Smooth muscle cell (in vitro differentiated cells): ENCODE measurements at regions not wholly inside any gene's neighbourhood (a gene's known extent, or its start where the extent isn't known, plus 50 kb on each side); places are given as distances from the start of the nearest gene placed in this dataset.

Experiments
- DNase-seq: peaks from one replicate; lab custom pipeline; 2025; ENCODE audit not compliant: unreplicated experiment; lab: John Stamatoyannopoulos, UW
- H2AFZ ChIP-seq: fragments of 200-600 bp; sonication (generic); 2 replicates; pipeline ENCODE4 v1.6.0; 2016; ENCODE audit warnings: antibody characterized with exemption, low read depth, mild to moderate bottlenecking
- H3F3A ChIP-seq: fragments of 200-600 bp; sonication (generic); 2 replicates; pipeline ENCODE4 v1.6.0; 2017; ENCODE audit warnings: antibody characterized with exemption, low read depth
- H3K27ac ChIP-seq: fragments of 200-600 bp; sonication (generic); 2 replicates; pipeline ENCODE4 v1.5.1; 2016; ENCODE audit warnings: low read depth, mild to moderate bottlenecking
- H3K27me3 ChIP-seq: fragments of 200-600 bp; sonication (generic); 2 replicates; pipeline ENCODE4 v1.6.1; 2016; ENCODE audit warnings: low read depth, mild to moderate bottlenecking
- H3K36me3 ChIP-seq: fragments of 200-600 bp; sonication (generic); 2 replicates; pipeline ENCODE4 v1.5.1; 2016; ENCODE audit warnings: low read depth
- H3K4me1 ChIP-seq: fragments of 200-600 bp; sonication (generic); 2 replicates; pipeline ENCODE4 v1.5.1; 2016; ENCODE audit warnings: low read depth
- H3K4me2 ChIP-seq: fragments of 200-600 bp; sonication (generic); 2 replicates; pipeline ENCODE4 v1.6.0; 2016; ENCODE audit warnings: mild to moderate bottlenecking
- H3K4me3 ChIP-seq: fragments of 200-600 bp; sonication (generic); 2 replicates; pipeline ENCODE4 v1.5.1; 2016; ENCODE audit warnings: mild to moderate bottlenecking
- H3K79me2 ChIP-seq: fragments of 200-600 bp; sonication (generic); 2 replicates; pipeline ENCODE4 v1.6.0; 2016; ENCODE audit warnings: low read depth, mild to moderate bottlenecking
- H3K9ac ChIP-seq: fragments of 200-600 bp; sonication (generic); 2 replicates; pipeline ENCODE4 v1.6.0; 2016; ENCODE audit warnings: low read depth
- H3K9me3 ChIP-seq: fragments of 200-600 bp; sonication (generic); replicated peaks from 2 replicates; pipeline ENCODE4 v1.5.1; 2016; ENCODE audit warnings: low read depth
- H4K20me1 ChIP-seq: fragments of 200-600 bp; sonication (generic); 2 replicates; pipeline ENCODE4 v1.6.0; 2016; ENCODE audit warnings: low read depth
- WGBS: methylation state at CpG from one replicate; pipeline ENCODE4 v1.1.7; 2016; ENCODE audit warnings: low lambda C conversion rate; 5-methylcytosine and 5-hydroxymethylcytosine counted together
- TF ChIP-seq, protein P1 (sequence below): fragments of 200-600 bp; sonication (generic); IDR thresholded peaks from 2 replicates; pipeline ENCODE4 v1.5.1; 2017; ENCODE audit warnings: borderline replicate concordance, mild to moderate bottlenecking, antibody characterized with exemption; ENCODE audit not compliant: insufficient read depth, poor library complexity, severe bottlenecking

DNA sequence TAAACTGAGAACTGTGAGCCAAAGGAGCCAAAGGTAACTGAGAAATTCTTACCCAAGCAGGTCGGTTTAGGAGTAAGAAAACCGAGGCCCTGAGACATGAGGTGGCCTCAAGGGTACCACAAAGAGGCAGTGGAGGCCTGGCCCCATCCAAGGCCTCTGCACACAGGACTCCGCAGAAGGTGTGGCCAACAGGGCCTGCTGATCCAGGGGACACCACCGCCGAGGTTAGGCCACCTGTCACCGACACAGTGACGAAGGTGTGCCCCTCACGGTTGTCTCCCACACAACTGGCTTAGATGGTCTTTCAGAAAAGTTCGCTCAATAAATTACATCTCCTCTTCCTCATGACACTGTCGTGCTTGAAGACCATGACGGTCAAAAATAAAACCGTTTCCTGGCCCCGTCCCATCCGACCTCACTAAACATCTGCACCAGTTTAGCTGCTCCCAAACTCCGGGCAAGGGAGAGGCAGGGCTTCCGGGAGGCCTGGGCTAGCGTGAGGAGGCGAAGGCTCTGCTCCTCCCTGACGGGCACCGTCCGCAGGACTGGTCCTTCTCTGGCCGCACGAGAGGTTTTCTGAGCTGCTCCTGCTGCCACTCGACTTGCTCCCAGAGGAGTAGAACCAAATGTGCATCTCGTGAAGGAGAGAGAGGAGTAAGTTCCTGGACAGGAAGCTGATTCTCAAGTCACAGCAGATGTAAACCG, 442.0 kb downstream of the EIPR1 start:
- DNase-seq = no peak
- H3K9me3 ChIP-seq = no peaks in the 10 kb centered on the region
- H2AFZ ChIP-seq = no peak overlapping the region
- H4K20me1 ChIP-seq = no peaks in the 10 kb centered on the region
- no peaks in the 10 kb centered on the region for H3K79me2 ChIP-seq
- H3K9ac ChIP-seq = no peak overlapping the region
- no peak overlapping the region for H3K4me3 ChIP-seq
- no peaks in the 10 kb centered on the region for H3K27me3 ChIP-seq
- H3F3A ChIP-seq = no peaks in the 10 kb centered on the region
- no peak overlapping the region for H3K27ac ChIP-seq
- TF ChIP-seq, protein P1, sequence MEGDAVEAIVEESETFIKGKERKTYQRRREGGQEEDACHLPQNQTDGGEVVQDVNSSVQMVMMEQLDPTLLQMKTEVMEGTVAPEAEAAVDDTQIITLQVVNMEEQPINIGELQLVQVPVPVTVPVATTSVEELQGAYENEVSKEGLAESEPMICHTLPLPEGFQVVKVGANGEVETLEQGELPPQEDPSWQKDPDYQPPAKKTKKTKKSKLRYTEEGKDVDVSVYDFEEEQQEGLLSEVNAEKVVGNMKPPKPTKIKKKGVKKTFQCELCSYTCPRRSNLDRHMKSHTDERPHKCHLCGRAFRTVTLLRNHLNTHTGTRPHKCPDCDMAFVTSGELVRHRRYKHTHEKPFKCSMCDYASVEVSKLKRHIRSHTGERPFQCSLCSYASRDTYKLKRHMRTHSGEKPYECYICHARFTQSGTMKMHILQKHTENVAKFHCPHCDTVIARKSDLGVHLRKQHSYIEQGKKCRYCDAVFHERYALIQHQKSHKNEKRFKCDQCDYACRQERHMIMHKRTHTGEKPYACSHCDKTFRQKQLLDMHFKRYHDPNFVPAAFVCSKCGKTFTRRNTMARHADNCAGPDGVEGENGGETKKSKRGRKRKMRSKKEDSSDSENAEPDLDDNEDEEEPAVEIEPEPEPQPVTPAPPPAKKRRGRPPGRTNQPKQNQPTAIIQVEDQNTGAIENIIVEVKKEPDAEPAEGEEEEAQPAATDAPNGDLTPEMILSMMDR = no peak
- no peak overlapping the region for H3K4me2 ChIP-seq
- no peaks in the 10 kb centered on the region for H3K4me1 ChIP-seq
- no peaks in the 10 kb centered on the region for H3K36me3 ChIP-seq
- 86% methylated on average over 26 of the region's 26 CpGs for WGBS

DNA sequence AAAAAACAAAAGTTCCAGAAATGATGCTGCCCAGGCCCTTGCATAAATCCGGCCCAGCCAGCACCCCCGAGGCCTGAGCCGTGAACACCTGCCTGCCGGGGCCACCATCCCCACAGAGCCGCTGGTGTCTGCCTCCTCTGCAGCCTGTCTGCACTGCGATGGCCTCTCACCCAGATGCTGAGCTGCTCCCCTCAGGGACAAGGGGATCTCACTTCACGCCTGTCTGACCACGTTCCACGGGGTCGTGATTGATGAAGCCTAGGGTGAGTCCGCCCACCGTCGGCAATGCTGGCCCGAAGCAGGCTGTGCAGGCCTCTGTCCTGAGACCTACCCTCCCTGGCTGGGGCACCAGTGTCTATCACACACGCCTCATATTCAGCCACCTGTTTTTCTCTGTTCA, 444.2 kb downstream of the EIPR1 start:
- Histone ChIP-seq H3K9me3 (no peaks in the 10 kb centered on the region), H3K79me2 (no peaks in the 10 kb centered on the region), H3K9ac (no peak overlapping the region), H2AFZ (no peak overlapping the region), H3K4me1 (no peaks in the 10 kb centered on the region), H4K20me1 (no peaks in the 10 kb centered on the region), H3F3A (no peaks in the 10 kb centered on the region), H3K4me2 (no peak overlapping the region), H3K27me3 (no peaks in the 10 kb centered on the region), H3K36me3 (no peaks in the 10 kb centered on the region), H3K4me3 (no peak overlapping the region), H3K27ac (no peak overlapping the region)
- TF ChIP-seq, protein P1 = no peak
- 84% methylated on average over 15 of the region's 15 CpGs for WGBS
- no peak for DNase-seq

DNA sequence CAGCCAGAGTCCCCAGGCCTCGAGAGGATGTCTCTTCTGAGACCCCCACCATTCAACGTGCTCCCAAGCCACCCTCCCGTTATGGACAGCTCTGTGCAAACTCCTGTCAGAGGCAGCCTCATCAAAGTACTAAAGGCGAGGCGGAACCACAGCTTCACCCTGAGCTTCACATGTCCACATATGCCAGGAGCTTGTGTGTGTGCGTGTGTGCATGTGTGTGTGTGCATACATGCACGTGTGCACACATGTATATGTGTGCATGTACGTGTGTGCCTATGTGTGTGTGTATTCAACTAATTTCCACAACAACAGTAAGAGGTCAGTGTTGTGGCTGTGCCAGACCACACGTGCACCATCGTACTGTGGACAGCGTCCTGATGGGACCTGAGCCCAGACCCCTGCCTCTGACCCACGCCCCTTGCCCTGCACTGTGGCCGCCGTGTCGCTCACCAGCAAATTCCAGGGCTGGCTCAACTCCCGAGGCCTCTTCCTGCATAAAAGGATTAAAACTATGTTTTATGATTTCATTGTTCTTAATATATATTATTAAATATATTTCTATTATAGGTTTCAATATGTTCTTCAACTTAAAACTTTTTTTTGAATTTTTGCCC, 444.8 kb downstream of the EIPR1 start:
- WGBS = 88% methylated on average over 16 of the region's 16 CpGs
- Histone ChIP-seq H3K4me3 (no peak overlapping the region), H3K9me3 (no peaks in the 10 kb centered on the region)

More for the DNA sequence above, 444.8 kb downstream of the EIPR1 start:
- Histone ChIP-seq H3K27ac (no peak overlapping the region), H3K79me2 (no peaks in the 10 kb centered on the region), H3K36me3 (no peaks in the 10 kb centered on the region), H3K4me2 (no peak overlapping the region), H3F3A (no peaks in the 10 kb centered on the region), H3K4me1 (no peaks in the 10 kb centered on the region), H3K27me3 (no peaks in the 10 kb centered on the region), H2AFZ (no peak overlapping the region), H4K20me1 (no peaks in the 10 kb centered on the region), H3K9ac (no peak overlapping the region)
- no peak for DNase-seq
- TF ChIP-seq, protein P1 = no peak
